Lower lobe of right lung (tissue), 2 donors: ENCODE measurements at regions not wholly inside any gene's neighbourhood (a gene's known extent, or its start where the extent isn't known, plus 50 kb on each side); places are given as distances from the start of the nearest gene placed in this dataset.

ENCODE experiments used
- ATAC-seq, 2 donors: fragments of 200-7000 bp; cut with Tn5 transposase; one replicate each; pipeline ENCODE4 v1.9.1; 2020 to 2022; ENCODE audit warnings: mild to moderate bottlenecking in 2 of 2, moderate library complexity in 2 of 2
- DNase-seq: peaks from one replicate; pipeline ENCODE4 v3.0.0-alpha.2; 2020
- H3K27ac ChIP-seq: fragments of 200-600 bp; one replicate; pipeline ENCODE4 v1.8.0; 2022
- H3K27me3 ChIP-seq: fragments of 200-600 bp; one replicate; pipeline ENCODE4 v1.8.0; 2022; ENCODE audit warnings: low read depth
- H3K36me3 ChIP-seq: fragments of 200-600 bp; one replicate; pipeline ENCODE4 v1.8.0; 2022; ENCODE audit warnings: mild to moderate bottlenecking
- H3K4me1 ChIP-seq: fragments of 200-600 bp; one replicate; pipeline ENCODE4 v1.8.0; 2022
- H3K4me3 ChIP-seq: fragments of 200-600 bp; one replicate; pipeline ENCODE4 v1.8.0; 2022; ENCODE audit warnings: mild to moderate bottlenecking
- H3K9me3 ChIP-seq: fragments of 200-600 bp; one replicate; pipeline ENCODE4 v1.8.0; 2022
- CTCF ChIP-seq: fragments of 200-600 bp; IDR thresholded peaks from one replicate; pipeline ENCODE4 v1.8.0; 2022; ENCODE audit warnings: antibody characterized with exemption, mild to moderate bottlenecking
- intact Hi-C: fragments of 100-400 bp; cut with DNase I; formaldehyde crosslinking; loops from one replicate; pipeline ENCODE4 v1.11.0; 2022
- donor health status: DM: no; HTN: yes; CAD: no; lungs with severe emphysema.

- no peak for TF ChIP-seq CTCF
- DNase-seq (no peak), ATAC-seq (no peak)
- Histone ChIP-seq H3K27ac (no peak overlapping the region), H3K27me3 (no peaks in the 10 kb centered on the region), H3K4me1 (peaks cover 41% of the 10 kb centered on the region), H3K4me3 (no peak overlapping the region), H3K36me3 (no peaks in the 10 kb centered on the region), H3K9me3 (no peaks in the 10 kb centered on the region)
- intact Hi-C loops: no loop called here
These were observed 177.0 kb downstream of the REEP3 start for GRCh38 chr10:63697956-63698786.

- Histone ChIP-seq H3K9me3 (no peaks in the 10 kb centered on the region), H3K27me3 (no peaks in the 10 kb centered on the region), H3K4me3 (no peak overlapping the region), H3K27ac (peak overlapping the region; percentile 4), H3K4me1 (peaks cover 47% of the 10 kb centered on the region), H3K36me3 (no peaks in the 10 kb centered on the region)
- TF ChIP-seq CTCF: no peak
- intact Hi-C loops: no loop called here
- DNase-seq (no peak), ATAC-seq (no peak)
These were observed 177.6 kb downstream of the REEP3 start for GRCh38 chr10:63698787-63699150.

- intact Hi-C loops: no loop called here
- DNase-seq: no peak
- Histone ChIP-seq H3K27me3 (no peaks in the 10 kb centered on the region), H3K9me3 (no peaks in the 10 kb centered on the region), H3K4me1 (peaks cover 52% of the 10 kb centered on the region), H3K27ac (peak overlapping the region; percentile 77), H3K36me3 (no peaks in the 10 kb centered on the region), H3K4me3 (no peak overlapping the region)
- peak; percentile 30 to 73 for ATAC-seq
- TF ChIP-seq CTCF: no peak
These were observed 178.8 kb downstream of the REEP3 start for GRCh38 chr10:63699785-63700613.

- intact Hi-C loops: no loop called here
- Histone ChIP-seq H3K4me3 (no peak overlapping the region), H3K36me3 (no peaks in the 10 kb centered on the region), H3K9me3 (no peaks in the 10 kb centered on the region), H3K27me3 (no peaks in the 10 kb centered on the region), H3K4me1 (peaks cover 52% of the 10 kb centered on the region), H3K27ac (peak overlapping the region; percentile 77)
- DNase-seq (no peak), ATAC-seq (peak in 1 of 2 donors; percentile 62)
- TF ChIP-seq CTCF: no peak
These were observed 179.5 kb downstream of the REEP3 start for GRCh38 chr10:63700631-63701156.

- DNase-seq (no peak), ATAC-seq (no peak)
- Histone ChIP-seq H3K9me3 (no peaks in the 10 kb centered on the region), H3K4me1 (peaks cover 59% of the 10 kb centered on the region), H3K27ac (no peak overlapping the region), H3K36me3 (no peaks in the 10 kb centered on the region), H3K4me3 (no peak overlapping the region), H3K27me3 (no peaks in the 10 kb centered on the region)
- TF ChIP-seq CTCF: no peak
- intact Hi-C loops: no loop called here
These were observed 180.9 kb downstream of the REEP3 start for GRCh38 chr10:63702092-63702491.
